H1 (cell line): ENCODE measurements at regions not wholly inside any gene's neighbourhood (a gene's known extent, or its start where the extent isn't known, plus 50 kb on each side); places are given as distances from the start of the nearest gene placed in this dataset.

Source experiments
- GABPA ChIP-seq: IDR thresholded peaks from 2 replicates; pipeline ENCODE4 v1.6.1; 2011; ENCODE audit warnings: mild to moderate bottlenecking, low read length, moderate library complexity, borderline replicate concordance; ENCODE audit not compliant: insufficient read depth
- GTF2F1 ChIP-seq: IDR thresholded peaks from 2 replicates; pipeline ENCODE4 v1.6.1; 2012; ENCODE audit warnings: low read depth, low read length, improper control_type of control experiment, borderline replicate concordance
- KDM5A ChIP-seq: fragments of 200-600 bp; IDR thresholded peaks from 2 replicates; pipeline ENCODE4 v1.7.1; 2012; ENCODE audit warnings: mild to moderate bottlenecking, low read length, inconsistent platforms, mixed read lengths
- MAFK ChIP-seq: IDR thresholded peaks from 2 replicates; pipeline ENCODE4 v1.6.1; 2012; ENCODE audit warnings: low read depth, mild to moderate bottlenecking, improper control_type of control experiment, low read length
- NANOG ChIP-seq: IDR thresholded peaks from 2 replicates; pipeline ENCODE4 v1.6.1; 2011; ENCODE audit warnings: low read length, low read depth, mild to moderate bottlenecking, inconsistent platforms; ENCODE audit not compliant: insufficient read depth, poor library complexity, severe bottlenecking
- TF ChIP-seq, protein P1 (sequence below): IDR thresholded peaks from 2 replicates; pipeline ENCODE4 v1.6.1; 2011; ENCODE audit warnings: low read length, improper control_type of control experiment

DNA sequence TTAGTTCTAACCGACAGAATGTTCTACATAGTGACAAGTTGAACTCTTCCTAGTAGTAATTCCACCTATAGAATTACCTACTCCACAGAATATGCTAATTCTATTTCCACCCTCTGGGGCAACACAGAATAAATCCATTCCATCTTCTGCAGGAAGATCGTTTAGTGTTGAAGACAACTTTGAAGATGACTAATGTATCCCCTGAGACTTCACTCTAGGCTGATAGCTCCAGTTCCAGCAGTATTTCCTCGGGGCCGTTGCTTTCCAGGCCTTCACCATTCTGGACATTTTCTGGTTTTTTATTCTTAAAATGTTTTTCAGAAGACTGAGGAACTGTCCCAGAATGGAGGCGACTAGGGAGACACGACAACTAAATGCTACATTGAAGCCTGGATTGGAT is 61.0 kb upstream of the CSF1 start (continued):
- TF ChIP-seq GABPA (no peak), MAFK (no peak), KDM5A (no peak), NANOG (no peak), GTF2F1 (no peak)
- TF ChIP-seq, protein P1, sequence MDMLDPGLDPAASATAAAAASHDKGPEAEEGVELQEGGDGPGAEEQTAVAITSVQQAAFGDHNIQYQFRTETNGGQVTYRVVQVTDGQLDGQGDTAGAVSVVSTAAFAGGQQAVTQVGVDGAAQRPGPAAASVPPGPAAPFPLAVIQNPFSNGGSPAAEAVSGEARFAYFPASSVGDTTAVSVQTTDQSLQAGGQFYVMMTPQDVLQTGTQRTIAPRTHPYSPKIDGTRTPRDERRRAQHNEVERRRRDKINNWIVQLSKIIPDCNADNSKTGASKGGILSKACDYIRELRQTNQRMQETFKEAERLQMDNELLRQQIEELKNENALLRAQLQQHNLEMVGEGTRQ: no peak
